ENCODE measurements at regions not wholly inside any gene's neighbourhood (a gene's known extent, or its start where the extent isn't known, plus 50 kb on each side); places are given as distances from the start of the nearest gene placed in this dataset.

DNA sequence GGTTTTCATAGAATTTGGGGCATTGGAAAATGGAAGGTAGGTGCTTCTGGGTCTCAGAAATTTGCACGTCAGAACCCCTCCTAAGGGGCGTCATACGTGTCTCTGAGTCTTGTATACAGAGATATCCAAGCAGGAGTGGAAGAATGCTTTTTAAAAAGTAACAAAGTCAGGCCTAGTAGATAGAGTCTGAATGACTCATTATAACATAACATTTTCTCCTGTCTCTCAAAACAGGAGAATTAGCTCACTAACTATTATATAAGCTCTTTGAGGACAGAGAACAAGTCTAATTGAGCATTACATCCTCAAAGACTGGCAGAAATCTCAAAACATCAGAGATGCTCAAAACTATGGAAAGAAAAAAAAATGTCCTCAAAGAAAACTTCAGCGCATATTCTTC, 86.1 kb upstream of the CCL2 start:
- DNase-seq: no peak
- Histone ChIP-seq H3K9me3 (no peaks in the 10 kb centered on the region), H3K4me3 (ENCODE audit: low read depth, low read length) (no peak overlapping the region), H3K27me3 (replicated peaks; ENCODE audit: control insufficient read depth, insufficient read depth, low read length) (no peaks in the 10 kb centered on the region), H3K4me1 (no peaks in the 10 kb centered on the region), H3K36me3 (ENCODE audit: control insufficient read depth, insufficient read depth, low read length) (no peaks in the 10 kb centered on the region)
- POLR2A ChIA-PET: no interaction called here
- CTCF ChIA-PET: no interaction called here
- no peak overlapping the region for H3K27ac Mint-ChIP-seq (ENCODE audit: unreplicated experiment)
- H3K9me3 Mint-ChIP-seq (ENCODE audit: unreplicated experiment): peaks cover 15% of the 10 kb centered on the region
- TF ChIP-seq, protein P1, sequence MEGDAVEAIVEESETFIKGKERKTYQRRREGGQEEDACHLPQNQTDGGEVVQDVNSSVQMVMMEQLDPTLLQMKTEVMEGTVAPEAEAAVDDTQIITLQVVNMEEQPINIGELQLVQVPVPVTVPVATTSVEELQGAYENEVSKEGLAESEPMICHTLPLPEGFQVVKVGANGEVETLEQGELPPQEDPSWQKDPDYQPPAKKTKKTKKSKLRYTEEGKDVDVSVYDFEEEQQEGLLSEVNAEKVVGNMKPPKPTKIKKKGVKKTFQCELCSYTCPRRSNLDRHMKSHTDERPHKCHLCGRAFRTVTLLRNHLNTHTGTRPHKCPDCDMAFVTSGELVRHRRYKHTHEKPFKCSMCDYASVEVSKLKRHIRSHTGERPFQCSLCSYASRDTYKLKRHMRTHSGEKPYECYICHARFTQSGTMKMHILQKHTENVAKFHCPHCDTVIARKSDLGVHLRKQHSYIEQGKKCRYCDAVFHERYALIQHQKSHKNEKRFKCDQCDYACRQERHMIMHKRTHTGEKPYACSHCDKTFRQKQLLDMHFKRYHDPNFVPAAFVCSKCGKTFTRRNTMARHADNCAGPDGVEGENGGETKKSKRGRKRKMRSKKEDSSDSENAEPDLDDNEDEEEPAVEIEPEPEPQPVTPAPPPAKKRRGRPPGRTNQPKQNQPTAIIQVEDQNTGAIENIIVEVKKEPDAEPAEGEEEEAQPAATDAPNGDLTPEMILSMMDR (IDR thresholded peaks at IDR 0.05; ENCODE audit: insufficient read depth in 1 of 2, low read depth in 1 of 2, low read length in 1 of 2, severe bottlenecking in 1 of 2, unreplicated experiment in 1 of 2): no peak
- no peak overlapping the region for H3K4me3 Mint-ChIP-seq (ENCODE audit: unreplicated experiment)
- no TSS peak for BruUV-seq (replicated peaks)
- intact Hi-C loops (cut with micrococcal nuclease; ENCODE audit: unreplicated experiment): no loop called here
- peaks cover 11% of the 10 kb centered on the region for H3K27me3 Mint-ChIP-seq (ENCODE audit: insufficient read depth, unreplicated experiment)
- H3K4me1 Mint-ChIP-seq (ENCODE audit: low read depth, unreplicated experiment): no peaks in the 10 kb centered on the region
- H3K36me3 Mint-ChIP-seq (ENCODE audit: insufficient read depth, unreplicated experiment): no peaks in the 10 kb centered on the region

DNA sequence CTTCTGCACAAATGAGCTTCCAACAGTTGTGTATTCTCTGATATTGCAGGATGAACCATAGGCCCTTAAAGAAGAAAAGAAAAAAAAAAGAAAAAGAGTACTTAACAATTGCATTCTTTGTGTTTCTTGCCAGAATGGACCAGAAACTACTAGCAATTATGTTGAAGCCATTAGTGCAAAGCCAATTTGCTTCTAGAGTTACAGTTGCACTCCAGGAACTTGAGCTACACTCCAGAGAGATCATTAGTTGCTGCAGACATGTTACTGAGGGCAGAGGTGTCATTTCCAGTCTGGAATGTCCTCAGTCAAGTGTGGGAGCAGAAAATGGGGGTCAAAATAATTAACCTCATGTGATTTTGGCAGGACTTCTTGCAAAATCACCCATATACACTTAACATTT, 85.6 kb upstream of the CCL2 start:
- no peak overlapping the region for H3K27ac Mint-ChIP-seq (ENCODE audit: unreplicated experiment)
- no peak overlapping the region for H3K4me3 Mint-ChIP-seq (ENCODE audit: unreplicated experiment)
- no peak for DNase-seq
- Histone ChIP-seq H3K9me3 (no peaks in the 10 kb centered on the region), H3K4me1 (no peaks in the 10 kb centered on the region), H3K4me3 (ENCODE audit: low read depth, low read length) (no peak overlapping the region), H3K36me3 (ENCODE audit: control insufficient read depth, insufficient read depth, low read length) (no peaks in the 10 kb centered on the region), H3K27me3 (replicated peaks; ENCODE audit: control insufficient read depth, insufficient read depth, low read length) (no peaks in the 10 kb centered on the region)
- H3K9me3 Mint-ChIP-seq (ENCODE audit: unreplicated experiment): peaks cover 15% of the 10 kb centered on the region
- H3K27me3 Mint-ChIP-seq (ENCODE audit: insufficient read depth, unreplicated experiment): peaks cover 10% of the 10 kb centered on the region
- TF ChIP-seq, protein P1 (IDR thresholded peaks at IDR 0.05; ENCODE audit: insufficient read depth in 1 of 2, low read depth in 1 of 2, low read length in 1 of 2, severe bottlenecking in 1 of 2, unreplicated experiment in 1 of 2): no peak
- intact Hi-C loops (cut with micrococcal nuclease; ENCODE audit: unreplicated experiment): no loop called here
- CTCF ChIA-PET: no interaction called here
- H3K4me1 Mint-ChIP-seq (ENCODE audit: low read depth, unreplicated experiment): no peaks in the 10 kb centered on the region
- BruUV-seq (replicated peaks): no TSS peak
- POLR2A ChIA-PET: no interaction called here
- H3K36me3 Mint-ChIP-seq (ENCODE audit: insufficient read depth, unreplicated experiment): no peaks in the 10 kb centered on the region

DNA sequence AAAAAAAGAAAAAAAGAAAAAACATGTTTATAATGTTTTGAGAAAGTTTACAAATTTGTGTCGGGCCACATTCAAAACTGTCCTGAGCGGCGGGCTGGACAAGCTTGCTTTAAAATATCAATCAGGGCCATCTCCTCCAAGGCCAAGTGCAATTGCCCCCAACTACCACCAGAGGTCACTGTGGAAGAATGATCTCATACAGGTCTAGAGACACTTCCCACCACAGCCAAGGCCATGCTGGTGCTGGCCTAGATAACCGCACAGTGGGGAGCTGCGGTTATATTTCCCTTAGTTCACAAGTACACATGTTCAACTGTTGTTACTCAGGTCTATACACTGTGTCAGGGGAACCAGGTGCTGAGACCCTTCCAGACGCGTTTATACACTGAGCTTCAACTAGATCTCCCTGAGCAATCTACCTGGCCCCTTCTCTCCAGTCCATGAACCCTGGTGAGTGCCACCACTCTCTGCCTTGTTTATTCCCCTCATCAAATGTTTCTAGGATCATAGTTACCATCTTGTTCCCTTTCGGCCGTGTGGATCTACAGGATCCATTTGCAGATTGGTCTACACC, 83.8 kb upstream of the CCL2 start:
- H3K9me3 Mint-ChIP-seq (ENCODE audit: unreplicated experiment): peaks cover 15% of the 10 kb centered on the region
- H3K4me1 Mint-ChIP-seq (ENCODE audit: low read depth, unreplicated experiment): no peaks in the 10 kb centered on the region
- H3K36me3 Mint-ChIP-seq (ENCODE audit: insufficient read depth, unreplicated experiment): no peaks in the 10 kb centered on the region
- no peaks in the 10 kb centered on the region for H3K4me1 ChIP-seq
- H3K27ac Mint-ChIP-seq (ENCODE audit: unreplicated experiment): no peak overlapping the region
- no peak overlapping the region for H3K4me3 ChIP-seq (ENCODE audit: low read depth, low read length)
- CTCF ChIA-PET: interaction anchor here (0.5 to 2.2 kb wide), 6 partner anchors 10 to 1351 kb away, joined by 3 to 21 read pairs (median 3); partner anchors contain the start of gene CCL1
- H3K4me3 Mint-ChIP-seq (ENCODE audit: unreplicated experiment): no peak overlapping the region
- BruUV-seq (replicated peaks): no TSS peak
- no peaks in the 10 kb centered on the region for H3K27me3 ChIP-seq (replicated peaks; ENCODE audit: control insufficient read depth, insufficient read depth, low read length)
- TF ChIP-seq, protein P1 (IDR thresholded peaks at IDR 0.05; ENCODE audit: insufficient read depth in 1 of 2, low read depth in 1 of 2, low read length in 1 of 2, severe bottlenecking in 1 of 2, unreplicated experiment in 1 of 2): peak; percentile 81 to 95
- no peaks in the 10 kb centered on the region for H3K9me3 ChIP-seq
- DNase-seq: peak; percentile 59 to 72
- POLR2A ChIA-PET: no interaction called here
- peaks cover 16% of the 10 kb centered on the region for H3K27me3 Mint-ChIP-seq (ENCODE audit: insufficient read depth, unreplicated experiment)
- intact Hi-C loops (cut with micrococcal nuclease; ENCODE audit: unreplicated experiment): loop anchor here (1.0 kb wide), 2 partner anchors 29 to 190 kb away; no protein-coding TSS in a partner anchor
- H3K36me3 ChIP-seq (ENCODE audit: control insufficient read depth, insufficient read depth, low read length): no peaks in the 10 kb centered on the region
